IMR-90 (cell line): ENCODE measurements at regions not wholly inside any gene's neighbourhood (a gene's known extent, or its start where the extent isn't known, plus 50 kb on each side); places are given as distances from the start of the nearest gene placed in this dataset.

ENCODE experiments used
- ATAC-seq: fragments of 200-7000 bp; cut with Tn5 transposase; 2 replicates; pipeline ENCODE4 v1.9.1; 2020; ENCODE audit warnings: low read depth, mild to moderate bottlenecking, moderate library complexity
- BruUV-seq: library from RNA; stranded (reverse); fragments of 400-500 nt; replicated peaks from 2 replicates; lab custom pipeline; 2021; lab: Mats Ljungman, UMichigan
- CTCF ChIA-PET: fragments of 300-600 bp; formaldehyde crosslinking; extraction: SDS; loops from one replicate; lab custom pipeline; 2021; ENCODE audit warnings: antibody characterized with exemption; lab: Yijun Ruan, JAX
- POLR2A ChIA-PET: fragments of 300-600 bp; sonication (Branson Sonifier 250); formaldehyde crosslinking; loops from one replicate; lab custom pipeline; 2022; ENCODE audit warnings: antibody characterized with exemption; ENCODE audit not compliant: unreplicated experiment; lab: Charles Lee
- DNase-seq: peaks from one replicate; pipeline ENCODE4 v3.0.0; 2013
- H2AFZ ChIP-seq: replicated peaks from 2 replicates; pipeline ENCODE3; 2013; ENCODE audit warnings: low read length, mild to moderate bottlenecking; ENCODE audit not compliant: poor library complexity
- H2AK5ac ChIP-seq: 2 replicates; pipeline ENCODE4 v1.6.1; 2013; ENCODE audit warnings: low read depth, low read length, inconsistent platforms
- H2AK9ac ChIP-seq: replicated peaks from 2 replicates; pipeline ENCODE3; 2013; ENCODE audit warnings: mild to moderate bottlenecking, low read depth, low read length, moderate library complexity; ENCODE audit not compliant: poor library complexity
- H2BK120ac ChIP-seq: 2 replicates; pipeline ENCODE4 v1.6.1; 2013; ENCODE audit warnings: low read depth, low read length, inconsistent platforms
- H2BK15ac ChIP-seq: 3 replicates; pipeline ENCODE4 v1.6.1; 2013; ENCODE audit warnings: low read depth, low read length, inconsistent platforms
- H2BK20ac ChIP-seq: 2 replicates; pipeline ENCODE4 v1.6.1; 2013; ENCODE audit warnings: low read depth, mild to moderate bottlenecking, inconsistent platforms, low read length, moderate library complexity
- H2BK5ac ChIP-seq: 2 replicates; pipeline ENCODE4 v1.6.1; 2013; ENCODE audit warnings: mild to moderate bottlenecking, low read depth, low read length, inconsistent platforms; ENCODE audit not compliant: poor library complexity, severe bottlenecking
- H3K14ac ChIP-seq: replicated peaks from 2 replicates; pipeline ENCODE4 v1.6.1; 2013; ENCODE audit warnings: low read depth, low read length, inconsistent platforms
- H3K18ac ChIP-seq: 2 replicates; pipeline ENCODE4 v1.6.1; 2013; ENCODE audit warnings: low read depth, low read length, control low read depth
- H3K23ac ChIP-seq: 2 replicates; pipeline ENCODE4 v1.6.1; 2013; ENCODE audit warnings: low read depth, low read length, inconsistent platforms
- H3K27ac ChIP-seq: 2 replicates; pipeline ENCODE4 v1.5.1; 2013; ENCODE audit warnings: mild to moderate bottlenecking, control low read depth, low read length; ENCODE audit not compliant: insufficient read depth
- H3K27me3 ChIP-seq: 2 replicates; pipeline ENCODE4 v1.6.1; 2013; ENCODE audit warnings: low read length; ENCODE audit not compliant: control insufficient read depth, insufficient read depth
- H3K36me3 ChIP-seq: 2 replicates; pipeline ENCODE4 v1.6.1; 2013; ENCODE audit warnings: low read length, mixed read lengths; ENCODE audit not compliant: control insufficient read depth, insufficient read depth
- H3K4ac ChIP-seq: 2 replicates; pipeline ENCODE4 v1.6.1; 2013; ENCODE audit warnings: low read depth, low read length, inconsistent platforms
- H3K4me1 ChIP-seq: 2 replicates; pipeline ENCODE4 v1.6.1; 2013; ENCODE audit warnings: low read length, mixed read lengths; ENCODE audit not compliant: control insufficient read depth, insufficient read depth
- H3K4me2 ChIP-seq: 2 replicates; pipeline ENCODE4 v1.6.1; 2013; ENCODE audit warnings: low read depth, mild to moderate bottlenecking, control low read depth, low read length, moderate library complexity
- H3K4me3 ChIP-seq: 2 replicates; pipeline ENCODE4 v1.5.1; 2013; ENCODE audit warnings: low read depth, mild to moderate bottlenecking, control low read depth, low read length, moderate library complexity; ENCODE audit not compliant: insufficient read depth
- H3K56ac ChIP-seq: 2 replicates; pipeline ENCODE4 v1.6.1; 2013; ENCODE audit warnings: low read length, inconsistent platforms; ENCODE audit not compliant: insufficient read depth; ENCODE audit errors: extremely low read depth
- H3K79me1 ChIP-seq, 2 experiments: 2 replicates each; pipeline ENCODE4 v1.6.1; 2013; ENCODE audit warnings: low read length in 2 of 2, inconsistent platforms in 1 of 2, low read depth in 1 of 2
- H3K9ac ChIP-seq: 2 replicates; pipeline ENCODE4 v1.6.1; 2013; ENCODE audit warnings: low read depth, low read length, control low read depth
- H3K9me1 ChIP-seq: 2 replicates; pipeline ENCODE4 v1.6.1; 2013; ENCODE audit warnings: low read length, inconsistent platforms; ENCODE audit not compliant: insufficient read depth
- H3K9me3 ChIP-seq: 2 replicates; pipeline ENCODE4 v1.6.1; 2013; ENCODE audit warnings: low read length; ENCODE audit not compliant: control insufficient read depth, insufficient read depth
- H4K20me1 ChIP-seq: 2 replicates; pipeline ENCODE4 v1.6.1; 2013; ENCODE audit warnings: low read length, inconsistent platforms; ENCODE audit not compliant: insufficient read depth
- H4K5ac ChIP-seq: 2 replicates; pipeline ENCODE4 v1.6.1; 2013; ENCODE audit warnings: mild to moderate bottlenecking, low read depth, low read length, control low read depth
- H4K8ac ChIP-seq, 2 experiments: 2 replicates each; pipeline ENCODE4 v1.6.1; 2013; ENCODE audit warnings: low read depth in 2 of 2, low read length in 2 of 2, control low read depth in 1 of 2, inconsistent platforms in 1 of 2
- H4K91ac ChIP-seq: 2 replicates; pipeline ENCODE4 v1.6.1; 2013; ENCODE audit warnings: low read depth, low read length, inconsistent platforms; ENCODE audit not compliant: insufficient read depth
- CEBPB ChIP-seq: IDR thresholded peaks from 2 replicates; pipeline ENCODE4 v1.6.1; 2012; ENCODE audit warnings: low read depth, low read length, improper control_type of control experiment
- CHD1 ChIP-seq: IDR thresholded peaks from 2 replicates; pipeline ENCODE4 v1.6.1; 2012; ENCODE audit warnings: low read depth, low read length, improper control_type of control experiment
- FOS ChIP-seq: fragments of 150-350 bp; IDR thresholded peaks from 2 replicates; pipeline ENCODE4 v1.6.1; 2016; ENCODE audit warnings: low read depth, low read length
- MXI1 ChIP-seq: IDR thresholded peaks from 2 replicates; pipeline ENCODE4 v1.6.1; 2012; ENCODE audit warnings: low read depth, mild to moderate bottlenecking, low read length, moderate library complexity, borderline replicate concordance
- RCOR1 ChIP-seq: IDR thresholded peaks from 2 replicates; pipeline ENCODE4 v1.6.1; 2012; ENCODE audit warnings: mild to moderate bottlenecking, low read length, improper control_type of control experiment; ENCODE audit not compliant: insufficient replicate concordance
- SMC3 ChIP-seq: fragments of 150-350 bp; IDR thresholded peaks from 2 replicates; pipeline ENCODE4 v1.6.1; 2016; ENCODE audit warnings: low read depth, mild to moderate bottlenecking, antibody characterized with exemption, low read length, moderate library complexity
- USF2 ChIP-seq: fragments of 150-350 bp; IDR thresholded peaks from 2 replicates; pipeline ENCODE4 v1.6.1; 2017; ENCODE audit warnings: mild to moderate bottlenecking, antibody characterized with exemption, low read length, low read depth
- WGBS, 2 experiments: methylation state at CpG; one replicate each; pipeline versions ENCODE4 v1.1.5 to v1.1.7; 2013; ENCODE audit warnings: missing lambda C conversion rate in 2 of 2; ENCODE audit not compliant: insufficient read length in 1 of 2; ENCODE audit errors: extremely low coverage in 2 of 2; 5-methylcytosine and 5-hydroxymethylcytosine counted together
- dilution Hi-C: fragments of 300-500 bp; cut with HindIII; formaldehyde crosslinking; loops from one replicate; pipeline ENCODE4 v1.14.3; 2018; ENCODE audit warnings: low sequenced_read_pairs; ENCODE audit not compliant: unreplicated experiment
- in situ Hi-C: fragments of 300-500 bp; cut with MboI; formaldehyde crosslinking; loops from 3 replicates; pipeline ENCODE4 v1.14.3; 2019; ENCODE audit warnings: low sequenced_read_pairs, inconsistent platforms, mixed read lengths
- intact Hi-C: fragments of 100-400 bp; cut with micrococcal nuclease; formaldehyde crosslinking; loops from 2 replicates; pipeline ENCODE4 v1.10.0; 2022
- TF ChIP-seq, protein P1 (sequence below): fragments of 150-350 bp; IDR thresholded peaks from 2 replicates; pipeline ENCODE4 v1.6.1; 2016; ENCODE audit warnings: low read depth, mild to moderate bottlenecking, low read length, moderate library complexity, borderline replicate concordance

GRCh38 chr13:53342623-53343360, 314.2 kb downstream of the OLFM4 start:
- Histone ChIP-seq H3K9me1 (no peaks in the 10 kb centered on the region), H2BK120ac (no peak overlapping the region), H2BK5ac (no peak overlapping the region), H2BK20ac (no peak overlapping the region), H4K5ac (no peak overlapping the region), H4K8ac (no peak overlapping the region), H3K79me1 (no peaks in the 10 kb centered on the region), H3K4ac (no peak overlapping the region), H2AFZ (no peak overlapping the region), H4K20me1 (no peaks in the 10 kb centered on the region), H3K56ac (no peak overlapping the region), H3K27ac (no peak overlapping the region), H3K9ac (no peak overlapping the region), H3K27me3 (no peaks in the 10 kb centered on the region), H3K18ac (no peak overlapping the region), H3K4me2 (no peak overlapping the region), H3K36me3 (no peaks in the 10 kb centered on the region), H2BK15ac (no peak overlapping the region), H2AK5ac (no peak overlapping the region), H4K91ac (no peak overlapping the region), H3K4me1 (no peaks in the 10 kb centered on the region), H3K9me3 (peaks cover 9% of the 10 kb centered on the region), H3K14ac (no peak overlapping the region), H2AK9ac (no peak overlapping the region), H3K4me3 (no peak overlapping the region), H3K23ac (no peak overlapping the region)
- no peak for DNase-seq
- ChIA-PET CTCF (no interaction called here), POLR2A (no interaction called here)
- no peak for TF ChIP-seq FOS
- no peak for TF ChIP-seq CHD1
- TF ChIP-seq USF2, result no peak
- no peak for TF ChIP-seq CEBPB
- TF ChIP-seq SMC3, result no peak
- no peak for TF ChIP-seq RCOR1
- no peak for TF ChIP-seq MXI1
- TF ChIP-seq, protein P1, sequence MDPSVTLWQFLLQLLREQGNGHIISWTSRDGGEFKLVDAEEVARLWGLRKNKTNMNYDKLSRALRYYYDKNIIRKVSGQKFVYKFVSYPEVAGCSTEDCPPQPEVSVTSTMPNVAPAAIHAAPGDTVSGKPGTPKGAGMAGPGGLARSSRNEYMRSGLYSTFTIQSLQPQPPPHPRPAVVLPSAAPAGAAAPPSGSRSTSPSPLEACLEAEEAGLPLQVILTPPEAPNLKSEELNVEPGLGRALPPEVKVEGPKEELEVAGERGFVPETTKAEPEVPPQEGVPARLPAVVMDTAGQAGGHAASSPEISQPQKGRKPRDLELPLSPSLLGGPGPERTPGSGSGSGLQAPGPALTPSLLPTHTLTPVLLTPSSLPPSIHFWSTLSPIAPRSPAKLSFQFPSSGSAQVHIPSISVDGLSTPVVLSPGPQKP, result no peak
- intact Hi-C loops, result no loop called here
- BruUV-seq, result no TSS peak
- in situ Hi-C loops, result no loop called here
- dilution Hi-C loops, result no loop called here
- no peak for ATAC-seq
- no CpG with 5 or more reads among the region's 3 CpGs for WGBS, 2 experiments
